Keratinocyte (primary cell): ENCODE measurements at regions not wholly inside any gene's neighbourhood (a gene's known extent, or its start where the extent isn't known, plus 50 kb on each side); places are given as distances from the start of the nearest gene placed in this dataset.

Experiments used
- DNase-seq: peaks from one replicate; pipeline ENCODE4 v3.0.0-alpha.2; 2011; ENCODE audit warnings: low read depth, missing footprints, low spot score
- FAIRE-seq: peaks from 2 replicates; lab custom pipeline; 2011; peaks lifted over from hg19 to GRCh38; lab: Jason Lieb, UNC
- H2AFZ ChIP-seq: 2 replicates; pipeline ENCODE4 v1.6.0; 2012; ENCODE audit warnings: low read length, control low read depth, inconsistent platforms; ENCODE audit not compliant: control insufficient read depth
- H3K27ac ChIP-seq: 2 replicates; pipeline ENCODE4 v1.5.1; 2011; ENCODE audit warnings: low read length; ENCODE audit not compliant: control insufficient read depth, insufficient read depth
- H3K27me3 ChIP-seq: 3 replicates; pipeline ENCODE4 v1.6.0; 2011; ENCODE audit warnings: low read length; ENCODE audit not compliant: control insufficient read depth, insufficient read depth; ENCODE audit errors: extremely low read depth
- H3K36me3 ChIP-seq, 2 experiments: 2 replicates in 1 of 2; 3 replicates in 1 of 2; pipeline ENCODE4 v1.5.1; 2011; ENCODE audit warnings: low read length in 2 of 2, mild to moderate bottlenecking in 1 of 2; ENCODE audit not compliant: control insufficient read depth in 2 of 2, insufficient read depth in 2 of 2; ENCODE audit errors: extremely low read depth in 1 of 2
- H3K4me1 ChIP-seq: 3 replicates; pipeline ENCODE4 v1.5.1; 2011; ENCODE audit warnings: low read length; ENCODE audit not compliant: control insufficient read depth, insufficient read depth; ENCODE audit errors: extremely low read depth
- H3K4me2 ChIP-seq: 3 replicates; pipeline ENCODE4 v1.6.0; 2011; ENCODE audit warnings: low read depth, low read length; ENCODE audit not compliant: control insufficient read depth, insufficient read depth; ENCODE audit errors: extremely low read depth
- H3K4me3 ChIP-seq, 3 experiments: fragments of 200-600 bp in 1 of 3; sonication (generic) in 1 of 3; 2 replicates in 2 of 3; 3 replicates in 1 of 3; pipeline ENCODE4 v1.5.1; 2011 to 2016; ENCODE audit warnings: low read length in 3 of 3, mild to moderate bottlenecking in 3 of 3, control low read depth in 2 of 3, inconsistent platforms in 1 of 3, low read depth in 1 of 3, mixed read lengths in 1 of 3, mixed run types in 1 of 3, moderate library complexity in 1 of 3; ENCODE audit not compliant: control insufficient read depth in 2 of 3, insufficient read depth in 2 of 3; ENCODE audit errors: extremely low read depth in 1 of 3
- H3K79me2 ChIP-seq: 2 replicates; pipeline ENCODE4 v1.6.0; 2012; ENCODE audit warnings: low read length; ENCODE audit not compliant: control insufficient read depth, insufficient read depth
- H3K9ac ChIP-seq: 3 replicates; pipeline ENCODE4 v1.6.0; 2011; ENCODE audit warnings: low read length; ENCODE audit not compliant: control insufficient read depth, insufficient read depth; ENCODE audit errors: extremely low read depth
- H3K9me1 ChIP-seq: 3 replicates; pipeline ENCODE4 v1.6.0; 2011; ENCODE audit warnings: low read length; ENCODE audit not compliant: control insufficient read depth, insufficient read depth; ENCODE audit errors: extremely low read depth
- H3K9me3 ChIP-seq: 2 replicates; pipeline ENCODE4 v1.5.1; 2012; ENCODE audit warnings: low read depth, low read length; ENCODE audit not compliant: control insufficient read depth
- H4K20me1 ChIP-seq: 3 replicates; pipeline ENCODE4 v1.6.0; 2011; ENCODE audit warnings: low read length; ENCODE audit not compliant: control insufficient read depth, insufficient read depth; ENCODE audit errors: extremely low read depth
- CTCF ChIP-seq, 3 experiments: IDR thresholded peaks in 1 of 3; conservative IDR thresholded peaks in 1 of 3; optimal IDR thresholded peaks in 1 of 3; 2 replicates in 2 of 3; 3 replicates in 1 of 3; pipeline versions ENCODE3 to v1.5.1; 2011; ENCODE audit warnings: low read length in 3 of 3, mild to moderate bottlenecking in 3 of 3, moderate library complexity in 2 of 3, control low read depth in 1 of 3, inconsistent platforms in 1 of 3; ENCODE audit not compliant: insufficient read depth in 2 of 3; ENCODE audit errors: extremely low read depth in 1 of 3
- EZH2 ChIP-seq: IDR thresholded peaks from one replicate; pipeline ENCODE4 v1.6.1; 2012; ENCODE audit warnings: inconsistent platforms, mild to moderate bottlenecking, low read length, moderate library complexity
- dilution Hi-C: fragments of 300-500 bp; cut with MboI; formaldehyde crosslinking; loops from one replicate; pipeline ENCODE4 v1.7.0; 2020; ENCODE audit warnings: low sequenced_read_pairs; ENCODE audit not compliant: extremely low pct_ligation_motif_present

DNA sequence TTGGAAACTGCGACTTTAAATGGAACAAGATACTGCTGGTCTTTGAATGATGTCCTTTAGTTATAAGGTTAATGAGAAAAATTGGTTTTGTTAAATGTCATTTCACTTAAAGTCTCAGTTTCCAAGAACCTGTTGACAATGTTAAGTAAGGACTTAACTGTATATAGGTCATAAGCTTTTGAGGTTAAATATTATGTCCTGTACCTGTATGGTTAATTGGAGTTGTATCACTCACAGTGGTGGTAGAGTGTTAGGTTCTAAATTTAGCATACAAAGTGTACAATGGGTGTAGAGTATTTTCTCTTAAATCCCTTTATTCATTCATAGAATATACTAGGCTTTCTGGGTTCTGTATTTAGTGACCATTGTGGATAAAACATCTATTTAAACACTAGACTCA is 110.2 kb downstream of the HAUS1 start:
- H3K9ac ChIP-seq = no peak overlapping the region
- peaks cover 82% of the 10 kb centered on the region for H3K79me2 ChIP-seq
- H2AFZ ChIP-seq = no peak overlapping the region
- no peaks in the 10 kb centered on the region for H3K9me3 ChIP-seq
- DNase-seq (no peak), FAIRE-seq (no peak)
- no peak for TF ChIP-seq CTCF (optimal IDR thresholded peaks at IDR 0.05 in 1 of 3, IDR thresholded peaks at IDR 0.05 in 1 of 3, conservative IDR thresholded peaks at IDR 0.05 in 1 of 3; ENCODE audit: extremely low read depth in 1 of 3, insufficient read depth in 2 of 3, low read length in 3 of 3)
- TF ChIP-seq EZH2 = no peak
- H3K4me1 ChIP-seq = peaks cover 7% of the 10 kb centered on the region
- peaks cover 3 to 8% of the 10 kb centered on the region in 2 experiments for H3K36me3 ChIP-seq
- H4K20me1 ChIP-seq = no peaks in the 10 kb centered on the region
- H3K9me1 ChIP-seq = peaks cover 4% of the 10 kb centered on the region
- H3K27ac ChIP-seq = no peak overlapping the region
- dilution Hi-C loops = no loop called here
- no peaks in the 10 kb centered on the region for H3K27me3 ChIP-seq
- no peak overlapping the region for H3K4me3 ChIP-seq
- no peak overlapping the region for H3K4me2 ChIP-seq

DNA sequence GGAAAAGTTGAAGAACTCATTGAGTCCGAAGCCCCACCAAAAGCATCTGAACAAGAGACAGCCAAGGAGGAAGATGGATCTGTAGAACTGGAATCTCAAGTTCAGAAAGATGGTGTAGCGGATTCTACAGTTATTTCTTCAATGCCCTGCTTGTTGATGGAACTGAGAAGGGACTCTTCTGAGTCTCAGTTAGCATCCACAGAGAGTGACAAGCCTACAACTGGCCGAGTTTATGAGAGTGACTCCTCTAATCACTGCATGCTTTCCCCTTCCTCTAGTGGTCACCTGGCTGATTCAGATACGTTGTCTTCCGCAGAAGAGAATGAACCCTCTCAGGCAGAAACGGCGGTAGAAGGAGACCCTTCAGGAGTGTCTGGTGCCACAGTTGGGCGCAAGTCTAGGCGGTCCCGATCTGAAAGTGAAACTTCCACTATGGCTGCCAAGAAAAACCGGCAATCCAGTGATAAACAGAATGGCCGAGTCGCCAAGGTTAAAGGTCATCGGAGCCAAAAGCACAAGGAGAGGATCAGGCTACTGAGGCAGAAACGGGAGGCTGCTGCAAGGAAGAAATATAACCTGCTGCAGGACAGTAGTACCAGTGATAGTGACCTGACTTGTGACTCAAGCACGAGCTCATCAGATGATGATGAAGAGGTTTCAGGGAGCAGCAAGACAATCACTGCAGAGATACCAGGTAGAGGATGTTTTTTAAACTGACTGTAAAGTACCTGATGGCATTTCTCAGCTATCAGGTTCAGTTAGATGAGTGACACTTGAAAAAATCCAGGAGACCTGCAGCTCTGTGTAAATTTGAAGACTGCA is 111.9 kb downstream of the HAUS1 start:
- H3K9me3 ChIP-seq = no peaks in the 10 kb centered on the region
- no peaks in the 10 kb centered on the region for H3K27me3 ChIP-seq
- no peak overlapping the region for H2AFZ ChIP-seq
- peaks cover 80% of the 10 kb centered on the region for H3K79me2 ChIP-seq
- dilution Hi-C loops = no loop called here
- no peak overlapping the region for H3K4me3 ChIP-seq
- peaks cover 4% of the 10 kb centered on the region for H3K9me1 ChIP-seq
- no peak overlapping the region for H3K4me2 ChIP-seq
- no peak for FAIRE-seq
- DNase-seq = no peak
- H3K9ac ChIP-seq = no peak overlapping the region
- peaks cover 11% of the 10 kb centered on the region for H3K4me1 ChIP-seq
- no peak overlapping the region for H3K27ac ChIP-seq
- no peak for TF ChIP-seq CTCF (optimal IDR thresholded peaks at IDR 0.05 in 1 of 3, IDR thresholded peaks at IDR 0.05 in 1 of 3, conservative IDR thresholded peaks at IDR 0.05 in 1 of 3; ENCODE audit: extremely low read depth in 1 of 3, insufficient read depth in 2 of 3, low read length in 3 of 3)
- no peak for TF ChIP-seq EZH2
- no peaks in the 10 kb centered on the region for H4K20me1 ChIP-seq
- peaks cover 3 to 8% of the 10 kb centered on the region in 2 experiments for H3K36me3 ChIP-seq
